ENCODE measurements at regions not wholly inside any gene's neighbourhood (a gene's known extent, or its start where the extent isn't known, plus 50 kb on each side); places are given as distances from the start of the nearest gene placed in this dataset.

GRCh38 chr6:21820442-21820841 is 226.9 kb downstream of the SOX4 start:
- no peak for TF ChIP-seq CTCF (IDR thresholded peaks at IDR 0.05)
- H3K27me3 ChIP-seq (replicated peaks; ENCODE audit: insufficient read depth) = no peaks in the 10 kb centered on the region
- no peak for ATAC-seq (ENCODE audit: insufficient number of reproducible peaks, low FRiP score, low read depth)

GRCh38 chr6:21823371-21823770 is 229.8 kb downstream of the SOX4 start:
- Histone ChIP-seq H3K4me1 (ENCODE audit: control insufficient read depth in 1 of 2, low read depth in 2 of 2) (peaks cover 0 to under 1% of the 10 kb centered on the region in 2 donors), H3K27ac (no peak overlapping the region), H3K9me3 (no peaks in the 10 kb centered on the region), H3K4me3 (no peak overlapping the region), H3K36me3 (no peaks in the 10 kb centered on the region), H3K27me3 (replicated peaks; ENCODE audit: insufficient read depth) (no peaks in the 10 kb centered on the region)
- no peak for TF ChIP-seq CTCF (IDR thresholded peaks at IDR 0.05)
- DNase-seq (ENCODE audit: low spot score) (no peak), ATAC-seq (ENCODE audit: insufficient number of reproducible peaks, low FRiP score, low read depth) (no peak)

More at GRCh38 chr6:21820442-21820841, 226.9 kb downstream of the SOX4 start:
- H3K9me3 ChIP-seq = no peaks in the 10 kb centered on the region
- H3K36me3 ChIP-seq = no peaks in the 10 kb centered on the region
- no peak overlapping the region for H3K27ac ChIP-seq
- H3K4me3 ChIP-seq = no peak overlapping the region
- no peak for DNase-seq (ENCODE audit: low spot score)
- H3K4me1 ChIP-seq (ENCODE audit: control insufficient read depth in 1 of 2, low read depth in 2 of 2) = peaks cover 0 to 9% of the 10 kb centered on the region in 2 donors

- no peak overlapping the region for H3K27ac ChIP-seq
Observed at GRCh38 chr6:21824431-21825177, 231.1 kb downstream of the SOX4 start.

GRCh38 chr6:21826023-21826422 is 232.5 kb downstream of the SOX4 start:
- no peak overlapping the region for H3K27ac ChIP-seq
- peaks cover 0 to 11% of the 10 kb centered on the region in 2 donors for H3K4me1 ChIP-seq (ENCODE audit: control insufficient read depth in 1 of 2, low read depth in 2 of 2)

More at GRCh38 chr6:21824431-21825177, 231.1 kb downstream of the SOX4 start:
- Histone ChIP-seq H3K27me3 (replicated peaks; ENCODE audit: insufficient read depth) (no peaks in the 10 kb centered on the region), H3K4me3 (no peak overlapping the region), H3K4me1 (ENCODE audit: control insufficient read depth in 1 of 2, low read depth in 2 of 2) (peaks cover 0 to 8% of the 10 kb centered on the region in 2 donors), H3K9me3 (no peaks in the 10 kb centered on the region), H3K36me3 (no peaks in the 10 kb centered on the region)
- no peak for ATAC-seq (ENCODE audit: insufficient number of reproducible peaks, low FRiP score, low read depth)
- no peak for TF ChIP-seq CTCF (IDR thresholded peaks at IDR 0.05)
- DNase-seq (ENCODE audit: low spot score) = no peak

GRCh38 chr6:21826904-21827303 is 233.4 kb downstream of the SOX4 start:
- DNase-seq (ENCODE audit: low spot score) = no peak
- no peaks in the 10 kb centered on the region for H3K27me3 ChIP-seq (replicated peaks; ENCODE audit: insufficient read depth)
- no peak overlapping the region for H3K4me3 ChIP-seq
- peaks cover 0 to 19% of the 10 kb centered on the region in 2 donors for H3K4me1 ChIP-seq (ENCODE audit: control insufficient read depth in 1 of 2, low read depth in 2 of 2)
- H3K27ac ChIP-seq = no peak overlapping the region
- TF ChIP-seq CTCF (IDR thresholded peaks at IDR 0.05) = no peak
- H3K9me3 ChIP-seq = no peaks in the 10 kb centered on the region
- H3K36me3 ChIP-seq = no peaks in the 10 kb centered on the region
- ATAC-seq (ENCODE audit: insufficient number of reproducible peaks, low FRiP score, low read depth) = no peak

More at GRCh38 chr6:21826023-21826422, 232.5 kb downstream of the SOX4 start:
- Histone ChIP-seq H3K4me3 (no peak overlapping the region), H3K36me3 (no peaks in the 10 kb centered on the region), H3K9me3 (no peaks in the 10 kb centered on the region), H3K27me3 (replicated peaks; ENCODE audit: insufficient read depth) (no peaks in the 10 kb centered on the region)
- DNase-seq (ENCODE audit: low spot score) (no peak), ATAC-seq (ENCODE audit: insufficient number of reproducible peaks, low FRiP score, low read depth) (no peak)
- no peak for TF ChIP-seq CTCF (IDR thresholded peaks at IDR 0.05)
